ENCODE measurements at regions not wholly inside any gene's neighbourhood (a gene's known extent, or its start where the extent isn't known, plus 50 kb on each side); places are given as distances from the start of the nearest gene placed in this dataset.
"Not testable (repeated sequence)": the region's sequence is repeated elsewhere in the genome, so short reads cannot be mapped to it uniquely, and the experiment has no call there.

DNA sequence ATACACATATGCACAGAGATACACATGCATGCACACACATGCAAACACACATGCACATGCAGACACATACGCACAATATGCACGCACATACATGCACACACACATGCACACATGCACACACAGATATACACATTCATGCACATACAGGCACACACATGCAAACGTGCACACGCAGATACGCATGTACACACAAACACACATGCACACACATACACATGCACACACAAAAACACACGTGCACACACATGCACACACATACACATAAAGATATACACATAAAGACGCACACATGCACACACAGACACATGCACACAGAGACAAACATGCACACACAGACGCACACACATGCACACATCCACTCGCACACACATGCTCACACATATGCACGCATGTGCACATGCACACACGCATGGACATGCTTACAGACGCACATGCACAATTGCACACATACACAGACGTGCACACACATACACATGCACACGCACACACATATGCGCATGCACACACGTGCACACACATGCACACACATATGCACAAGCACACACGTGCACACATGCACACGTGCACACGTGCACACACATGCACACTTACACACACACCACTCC is 145.2 kb downstream of the ADRA2C start:
- H3K36me3 ChIP-seq = no peaks in the 10 kb centered on the region
- peaks cover 0 to 5% of the 10 kb centered on the region in 2 donors for H3K27me3 ChIP-seq
- H3K4me3 ChIP-seq = no peak overlapping the region
- no peaks in the 10 kb centered on the region for H3K9me3 ChIP-seq
- H3K4me1 ChIP-seq = no peaks in the 10 kb centered on the region
- TF ChIP-seq, protein P1, sequence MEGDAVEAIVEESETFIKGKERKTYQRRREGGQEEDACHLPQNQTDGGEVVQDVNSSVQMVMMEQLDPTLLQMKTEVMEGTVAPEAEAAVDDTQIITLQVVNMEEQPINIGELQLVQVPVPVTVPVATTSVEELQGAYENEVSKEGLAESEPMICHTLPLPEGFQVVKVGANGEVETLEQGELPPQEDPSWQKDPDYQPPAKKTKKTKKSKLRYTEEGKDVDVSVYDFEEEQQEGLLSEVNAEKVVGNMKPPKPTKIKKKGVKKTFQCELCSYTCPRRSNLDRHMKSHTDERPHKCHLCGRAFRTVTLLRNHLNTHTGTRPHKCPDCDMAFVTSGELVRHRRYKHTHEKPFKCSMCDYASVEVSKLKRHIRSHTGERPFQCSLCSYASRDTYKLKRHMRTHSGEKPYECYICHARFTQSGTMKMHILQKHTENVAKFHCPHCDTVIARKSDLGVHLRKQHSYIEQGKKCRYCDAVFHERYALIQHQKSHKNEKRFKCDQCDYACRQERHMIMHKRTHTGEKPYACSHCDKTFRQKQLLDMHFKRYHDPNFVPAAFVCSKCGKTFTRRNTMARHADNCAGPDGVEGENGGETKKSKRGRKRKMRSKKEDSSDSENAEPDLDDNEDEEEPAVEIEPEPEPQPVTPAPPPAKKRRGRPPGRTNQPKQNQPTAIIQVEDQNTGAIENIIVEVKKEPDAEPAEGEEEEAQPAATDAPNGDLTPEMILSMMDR (IDR thresholded peaks at IDR 0.05) = no peak
- intact Hi-C loops (cut with DNase I; ENCODE audit: low total_unique reads) = no loop called here
- no peak overlapping the region for H3K27ac ChIP-seq
- no peak for DNase-seq

DNA sequence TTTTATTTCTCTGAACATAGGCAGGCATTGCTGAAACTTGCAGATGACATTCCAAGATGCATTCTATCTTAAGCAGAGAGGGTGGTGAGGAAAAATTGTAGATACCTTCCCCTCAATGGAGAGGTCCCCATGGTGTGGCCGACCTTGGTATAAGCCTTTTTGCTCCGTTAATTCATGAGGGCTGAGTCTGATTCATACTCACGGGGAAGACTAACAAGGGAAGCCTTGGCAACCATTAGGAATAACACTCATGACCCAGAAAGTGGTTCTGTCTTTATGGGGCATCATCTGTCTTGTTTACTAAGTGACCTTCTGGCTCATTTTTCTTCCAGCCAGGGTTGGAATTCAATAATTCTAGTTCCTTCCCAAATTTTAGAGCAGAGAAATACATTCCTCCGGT is 148.3 kb downstream of the ADRA2C start:
- H3K4me3 ChIP-seq; DNase-seq; H3K4me1 ChIP-seq; H3K27ac ChIP-seq; H3K36me3 ChIP-seq; intact Hi-C loops (cut with DNase I; ENCODE audit: low total_unique reads); H3K27me3 ChIP-seq; H3K9me3 ChIP-seq: not testable (repeated sequence)

DNA sequence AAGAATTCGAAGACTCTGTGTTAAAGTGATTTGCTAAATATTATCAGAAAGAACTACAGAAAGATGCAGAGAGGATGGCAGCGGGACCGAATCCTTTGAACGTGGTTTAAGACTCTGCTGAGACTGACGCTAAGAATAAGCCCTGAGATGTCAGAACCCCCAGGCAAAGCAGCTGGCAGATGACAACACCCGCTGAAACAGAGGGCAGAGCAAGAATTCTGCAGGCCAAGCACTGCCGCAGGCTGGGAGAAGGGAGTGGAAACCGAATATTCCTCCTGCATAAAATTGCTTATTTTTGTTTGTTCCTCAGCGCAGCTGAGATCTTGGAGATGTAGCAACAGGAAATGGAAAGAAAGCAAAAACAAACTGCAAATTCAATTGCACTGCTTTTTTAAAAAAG is 153.3 kb downstream of the ADRA2C start:
- intact Hi-C loops (cut with DNase I; ENCODE audit: low total_unique reads); H3K36me3 ChIP-seq; DNase-seq; H3K9me3 ChIP-seq; H3K27ac ChIP-seq; H3K4me3 ChIP-seq; H3K27me3 ChIP-seq: not testable (repeated sequence)
- peaks cover 0 to 12% (median 0%) of the 10 kb centered on the region in 4 donors for H3K4me1 ChIP-seq

DNA sequence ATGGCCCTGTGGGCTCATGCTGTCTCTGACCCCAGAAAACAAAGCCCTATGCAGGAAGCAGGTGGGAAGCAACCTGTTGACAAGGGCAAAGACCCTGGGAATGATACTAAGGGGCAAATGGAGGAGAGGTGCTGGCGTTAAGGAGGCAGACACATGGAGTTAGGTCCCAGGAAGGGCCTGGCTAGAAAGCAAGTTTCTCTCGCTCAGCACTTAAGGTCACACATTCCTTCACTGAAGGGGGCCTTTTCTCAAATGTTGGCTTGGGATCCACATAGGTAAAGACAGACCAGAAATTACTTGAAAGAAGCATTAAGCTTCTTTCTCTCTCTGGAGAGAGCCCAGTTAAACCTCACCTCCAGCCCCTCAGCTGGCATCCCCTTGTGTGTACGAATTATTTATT is 155.7 kb downstream of the ADRA2C start:
- H3K27ac ChIP-seq; intact Hi-C loops (cut with DNase I; ENCODE audit: low total_unique reads); H3K27me3 ChIP-seq; H3K4me3 ChIP-seq; H3K9me3 ChIP-seq; H3K36me3 ChIP-seq: not testable (repeated sequence)
- peaks cover 0 to 12% (median 0%) of the 10 kb centered on the region in 4 donors for H3K4me1 ChIP-seq
- peak in 1 of 2 donors; percentile 4 for DNase-seq

DNA sequence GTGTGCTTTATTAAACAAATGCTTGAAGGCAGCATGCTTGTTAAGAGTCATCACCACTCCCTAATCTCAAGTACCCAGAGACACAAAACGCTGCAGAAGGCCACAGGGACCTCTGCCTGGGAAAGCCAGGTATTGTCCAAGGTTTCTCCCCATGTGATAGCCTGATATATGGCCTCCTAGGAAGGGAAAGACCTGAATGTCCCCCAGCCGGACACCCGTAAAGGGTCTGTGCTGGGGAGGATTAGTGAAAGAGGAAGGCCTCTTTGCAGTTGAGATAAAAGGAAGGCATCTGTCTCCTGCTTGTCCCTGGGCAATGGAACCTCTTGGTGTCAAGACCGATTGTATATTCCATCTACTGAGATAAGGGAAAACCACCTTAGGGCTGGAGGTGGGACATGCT is 159.7 kb downstream of the ADRA2C start:
- H3K27ac ChIP-seq; H3K9me3 ChIP-seq; DNase-seq; H3K36me3 ChIP-seq; H3K27me3 ChIP-seq; intact Hi-C loops (cut with DNase I; ENCODE audit: low total_unique reads); H3K4me3 ChIP-seq; H3K4me1 ChIP-seq: not testable (repeated sequence)

DNA sequence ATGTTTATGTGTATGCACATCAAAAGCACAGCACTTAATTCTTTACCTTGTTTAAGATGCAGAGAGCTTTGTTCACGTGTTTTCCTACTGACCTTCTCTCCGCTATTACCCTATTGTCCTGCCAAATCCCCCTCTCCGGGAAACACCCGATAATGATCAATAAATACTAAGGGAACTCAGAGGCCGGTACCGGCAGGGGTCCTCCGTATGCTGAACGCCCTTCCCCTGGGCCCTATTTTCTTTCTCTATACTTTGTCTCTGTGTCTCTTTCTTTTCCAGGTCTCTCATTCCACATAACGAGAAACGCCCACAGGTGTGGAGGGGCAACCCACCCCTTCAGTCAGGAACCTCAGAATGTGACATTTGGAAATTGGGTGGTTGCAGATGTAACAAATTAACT is 160.1 kb downstream of the ADRA2C start:
- H3K36me3 ChIP-seq; H3K27me3 ChIP-seq; intact Hi-C loops (cut with DNase I; ENCODE audit: low total_unique reads); H3K27ac ChIP-seq; DNase-seq; H3K4me1 ChIP-seq; H3K4me3 ChIP-seq; H3K9me3 ChIP-seq: not testable (repeated sequence)

DNA sequence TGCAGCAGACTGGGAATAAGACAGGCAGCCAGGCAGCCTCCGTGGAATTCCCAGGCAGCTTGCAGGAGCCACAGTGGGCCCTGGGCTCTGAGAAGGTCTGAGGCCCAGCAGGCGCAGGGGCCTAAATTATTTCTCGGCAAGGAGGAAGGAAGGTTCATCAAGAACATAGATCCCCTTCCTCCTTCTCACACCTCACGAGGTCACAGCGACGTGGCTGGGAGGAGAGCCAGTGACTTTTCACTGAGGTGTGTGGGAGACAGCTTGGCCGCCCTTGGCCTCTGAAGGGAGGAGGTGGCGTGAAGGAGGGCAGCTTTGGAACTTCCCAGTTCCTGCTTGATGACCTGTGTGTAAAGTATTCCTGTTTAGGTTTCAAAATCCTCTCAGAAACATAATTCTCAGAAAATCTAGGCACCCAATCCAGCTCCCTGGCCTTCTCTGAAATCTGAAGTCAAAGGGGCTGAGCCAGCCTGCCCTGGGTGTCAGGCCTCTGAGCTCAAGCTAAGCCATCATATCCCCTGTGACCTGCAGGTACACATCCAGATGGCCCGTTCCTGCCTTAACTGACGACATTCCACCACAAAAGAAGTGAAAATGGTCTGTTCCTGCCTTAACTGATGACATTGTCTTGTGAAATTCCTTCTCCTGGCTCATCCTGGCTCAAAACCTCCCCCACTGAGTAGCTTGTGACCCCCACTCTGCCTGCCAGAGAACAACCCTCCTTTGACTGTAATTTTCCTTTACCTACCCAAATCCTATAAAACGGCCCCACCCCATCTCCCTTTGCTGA is 161.0 kb downstream of the ADRA2C start:
- H3K27ac ChIP-seq; H3K27me3 ChIP-seq; intact Hi-C loops (cut with DNase I; ENCODE audit: low total_unique reads); H3K36me3 ChIP-seq; H3K9me3 ChIP-seq; H3K4me1 ChIP-seq; DNase-seq; H3K4me3 ChIP-seq: not testable (repeated sequence)

DNA sequence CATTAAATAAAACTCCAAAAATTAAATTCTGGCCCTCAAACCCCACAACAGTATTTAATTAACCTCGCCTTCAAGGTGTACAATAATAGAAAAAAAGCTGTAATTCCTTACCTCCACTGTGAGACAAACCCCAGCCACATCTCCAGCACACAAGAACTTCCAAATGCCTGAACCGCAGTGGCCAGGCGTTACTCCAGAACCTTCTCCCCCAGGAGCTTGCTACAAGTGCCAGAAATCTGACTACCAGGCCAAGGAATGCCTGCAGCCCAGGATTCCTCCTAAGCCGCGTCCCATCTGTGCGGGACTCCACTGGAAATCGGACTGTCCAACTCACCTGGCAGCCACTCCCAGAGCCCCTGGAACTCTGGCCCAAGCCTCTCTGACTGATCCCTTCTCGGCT is 163.2 kb downstream of the ADRA2C start:
- H3K36me3 ChIP-seq; H3K27me3 ChIP-seq; H3K4me3 ChIP-seq; DNase-seq; H3K4me1 ChIP-seq; intact Hi-C loops (cut with DNase I; ENCODE audit: low total_unique reads); H3K27ac ChIP-seq; H3K9me3 ChIP-seq: not testable (repeated sequence)

DNA sequence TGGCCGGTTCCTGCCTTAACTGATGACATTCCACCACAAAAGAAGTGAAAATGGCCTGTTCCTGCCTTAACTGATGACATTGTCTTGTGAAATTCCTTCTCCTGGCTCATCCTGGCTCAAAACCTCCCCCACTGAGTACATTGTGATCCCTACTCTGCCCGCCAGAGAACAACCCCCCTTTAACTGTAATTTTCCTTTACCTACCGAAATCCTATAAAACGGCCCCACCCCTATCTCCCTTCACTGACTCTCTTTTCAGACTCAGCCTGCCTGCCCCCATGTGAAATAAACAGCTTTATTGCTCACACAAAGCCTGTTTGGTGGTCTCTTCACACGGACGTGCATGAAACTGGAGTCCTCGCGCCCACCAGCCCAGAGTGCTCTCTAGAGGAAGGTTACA is 166.5 kb downstream of the ADRA2C start:
- H3K4me3 ChIP-seq; DNase-seq; H3K27me3 ChIP-seq; intact Hi-C loops (cut with DNase I; ENCODE audit: low total_unique reads); H3K36me3 ChIP-seq; H3K9me3 ChIP-seq; H3K27ac ChIP-seq; H3K4me1 ChIP-seq: not testable (repeated sequence)

DNA sequence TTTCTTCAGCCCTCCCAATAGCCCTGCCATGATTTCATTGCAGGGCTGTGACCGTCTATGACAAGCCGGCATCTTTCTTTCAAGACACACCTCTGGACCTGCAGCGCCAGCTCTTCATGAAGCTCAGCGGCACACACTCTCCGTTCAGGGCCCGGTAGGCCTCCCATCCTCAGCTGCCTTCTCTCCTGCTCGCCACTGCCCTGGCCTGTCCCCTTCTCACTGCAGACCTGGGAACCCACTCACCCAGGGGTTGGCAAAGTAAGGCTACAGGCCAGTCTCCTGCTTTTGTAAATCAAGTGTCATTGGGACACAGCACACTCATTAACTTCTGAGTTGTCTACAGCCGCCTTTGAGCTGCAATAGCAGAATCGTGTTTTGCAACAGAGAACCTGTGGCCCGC is 169.2 kb downstream of the ADRA2C start:
- H3K4me3 ChIP-seq; H3K4me1 ChIP-seq; H3K27ac ChIP-seq; H3K9me3 ChIP-seq; DNase-seq; intact Hi-C loops (cut with DNase I; ENCODE audit: low total_unique reads); H3K36me3 ChIP-seq; H3K27me3 ChIP-seq: not testable (repeated sequence)

Data from tibial artery (tissue), 4 donors.